Activated naive CD8-positive, alpha-beta T cell treated with anti-CD3 and anti-CD28 coated beads, Interleukin-2, amount 50 U/mL, for 24 hours (primary cell): ENCODE measurements at regions not wholly inside any gene's neighbourhood (a gene's known extent, or its start where the extent isn't known, plus 50 kb on each side); places are given as distances from the start of the nearest gene placed in this dataset.
A peak's percentile ranks its signal among the peaks of the same experiment; 100 is the strongest.
"Not testable (repeated sequence)": the region's sequence is repeated elsewhere in the genome, so short reads cannot be mapped to it uniquely, and the experiment has no call there.

Source experiments
- ATAC-seq: fragments of 150-1000 bp; cut with Tn5 transposase; one replicate; pipeline ENCODE4 v1.10.0; 2021
- DNase-seq: peaks from one replicate; pipeline ENCODE4 v3.0.0; 2021
- H3K27ac Mint-ChIP-seq: one replicate; pipeline ENCODE4 v1.8.0; 2021; ENCODE audit warnings: mild to moderate bottlenecking, mixed read lengths
- H3K27me3 Mint-ChIP-seq: one replicate; pipeline ENCODE4 v1.8.0; 2021; ENCODE audit warnings: mixed read lengths
- H3K36me3 Mint-ChIP-seq: one replicate; pipeline ENCODE4 v1.8.0; 2021; ENCODE audit warnings: low read depth, mixed read lengths
- H3K4me1 Mint-ChIP-seq: one replicate; pipeline ENCODE4 v1.8.0; 2021; ENCODE audit warnings: mixed read lengths
- H3K4me3 Mint-ChIP-seq: one replicate; pipeline ENCODE4 v1.8.0; 2021; ENCODE audit warnings: mild to moderate bottlenecking, moderate library complexity, mixed read lengths
- H3K9me3 Mint-ChIP-seq: one replicate; pipeline ENCODE4 v1.8.0; 2021; ENCODE audit warnings: mixed read lengths

- Mint-ChIP-seq H3K4me3 (no peak overlapping the region), H3K9me3 (no peaks in the 10 kb centered on the region), H3K27ac (no peak overlapping the region), H3K36me3 (no peaks in the 10 kb centered on the region), H3K27me3 (peaks cover 74% of the 10 kb centered on the region), H3K4me1 (peaks cover 19% of the 10 kb centered on the region)
- ATAC-seq (no peak), DNase-seq (no peak)
Measured at GRCh38 chr7:155382802-155383171, 75.1 kb upstream of the EN2 start.

- no peaks in the 10 kb centered on the region for H3K9me3 Mint-ChIP-seq
- DNase-seq (no peak), ATAC-seq (no peak)
- H3K27me3 Mint-ChIP-seq, result peaks cover 69% of the 10 kb centered on the region
- H3K4me1 Mint-ChIP-seq, result peaks cover 16% of the 10 kb centered on the region
- H3K27ac Mint-ChIP-seq, result no peak overlapping the region
- no peak overlapping the region for H3K4me3 Mint-ChIP-seq
- H3K36me3 Mint-ChIP-seq, result no peaks in the 10 kb centered on the region
Measured at GRCh38 chr7:155383756-155384491, 74.0 kb upstream of the EN2 start.

DNA sequence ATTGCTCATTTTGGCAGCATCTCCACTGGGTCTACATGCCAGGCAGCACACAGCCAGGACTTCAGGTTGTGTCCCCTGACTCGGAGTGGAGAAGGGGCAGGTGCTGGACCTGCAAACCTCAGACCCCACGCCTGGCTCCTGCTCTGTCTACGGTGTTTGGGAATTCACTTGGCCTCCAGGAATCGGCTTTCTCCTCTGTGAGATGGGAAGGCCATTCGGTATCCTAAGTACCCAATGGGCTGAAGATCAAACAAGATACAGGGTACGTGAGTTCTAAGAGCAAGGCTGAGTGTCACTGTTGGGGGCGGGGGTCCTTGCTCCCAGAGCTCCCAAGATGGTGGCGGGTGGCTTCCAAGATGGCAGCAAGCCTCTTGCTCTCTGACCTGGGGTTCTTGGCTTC, 73.2 kb upstream of the EN2 start:
- H3K27ac Mint-ChIP-seq, result no peak overlapping the region

GRCh38 chr7:155385182-155385581, 72.7 kb upstream of the EN2 start:
- H3K36me3 Mint-ChIP-seq, ATAC-seq, H3K4me3 Mint-ChIP-seq, DNase-seq, H3K27ac Mint-ChIP-seq, H3K9me3 Mint-ChIP-seq: not testable (repeated sequence)
- H3K27me3 Mint-ChIP-seq, result peaks cover 60% of the 10 kb centered on the region
- peaks cover 14% of the 10 kb centered on the region for H3K4me1 Mint-ChIP-seq

More for the DNA sequence above, 73.2 kb upstream of the EN2 start:
- Mint-ChIP-seq H3K9me3 (no peaks in the 10 kb centered on the region), H3K4me1 (peaks cover 16% of the 10 kb centered on the region), H3K36me3 (no peaks in the 10 kb centered on the region), H3K27me3 (peaks cover 64% of the 10 kb centered on the region), H3K4me3 (no peak overlapping the region)
- no peak for DNase-seq
- ATAC-seq, result no peak

GRCh38 chr7:155386608-155387007, 71.3 kb upstream of the EN2 start:
- H3K9me3 Mint-ChIP-seq, result no peaks in the 10 kb centered on the region
- no peak overlapping the region for H3K27ac Mint-ChIP-seq
- peaks cover 3% of the 10 kb centered on the region for H3K4me1 Mint-ChIP-seq
- no peaks in the 10 kb centered on the region for H3K36me3 Mint-ChIP-seq
- H3K4me3 Mint-ChIP-seq, result no peak overlapping the region
- DNase-seq (no peak), ATAC-seq (no peak)
- H3K27me3 Mint-ChIP-seq, result peaks cover 53% of the 10 kb centered on the region

GRCh38 chr7:155387066-155387620, 70.8 kb upstream of the EN2 start:
- Mint-ChIP-seq H3K9me3 (no peaks in the 10 kb centered on the region), H3K4me1 (no peaks in the 10 kb centered on the region), H3K4me3 (no peak overlapping the region), H3K36me3 (no peaks in the 10 kb centered on the region), H3K27ac (no peak overlapping the region), H3K27me3 (peaks cover 49% of the 10 kb centered on the region)
- DNase-seq (no peak), ATAC-seq (no peak)

GRCh38 chr7:155388561-155388960, 69.4 kb upstream of the EN2 start:
- Mint-ChIP-seq H3K27ac (no peak overlapping the region), H3K27me3 (peaks cover 43% of the 10 kb centered on the region), H3K9me3 (no peaks in the 10 kb centered on the region), H3K4me3 (no peak overlapping the region), H3K4me1 (no peaks in the 10 kb centered on the region), H3K36me3 (no peaks in the 10 kb centered on the region)
- ATAC-seq, result no peak
- no peak for DNase-seq

GRCh38 chr7:155391414-155391813, 66.5 kb upstream of the EN2 start:
- H3K36me3 Mint-ChIP-seq, result no peaks in the 10 kb centered on the region
- H3K9me3 Mint-ChIP-seq, result no peaks in the 10 kb centered on the region
- H3K4me1 Mint-ChIP-seq, result no peaks in the 10 kb centered on the region
- H3K4me3 Mint-ChIP-seq, result no peak overlapping the region
- peaks cover 30% of the 10 kb centered on the region for H3K27me3 Mint-ChIP-seq
- no peak for ATAC-seq
- H3K27ac Mint-ChIP-seq, result no peak overlapping the region
- no peak for DNase-seq

DNA sequence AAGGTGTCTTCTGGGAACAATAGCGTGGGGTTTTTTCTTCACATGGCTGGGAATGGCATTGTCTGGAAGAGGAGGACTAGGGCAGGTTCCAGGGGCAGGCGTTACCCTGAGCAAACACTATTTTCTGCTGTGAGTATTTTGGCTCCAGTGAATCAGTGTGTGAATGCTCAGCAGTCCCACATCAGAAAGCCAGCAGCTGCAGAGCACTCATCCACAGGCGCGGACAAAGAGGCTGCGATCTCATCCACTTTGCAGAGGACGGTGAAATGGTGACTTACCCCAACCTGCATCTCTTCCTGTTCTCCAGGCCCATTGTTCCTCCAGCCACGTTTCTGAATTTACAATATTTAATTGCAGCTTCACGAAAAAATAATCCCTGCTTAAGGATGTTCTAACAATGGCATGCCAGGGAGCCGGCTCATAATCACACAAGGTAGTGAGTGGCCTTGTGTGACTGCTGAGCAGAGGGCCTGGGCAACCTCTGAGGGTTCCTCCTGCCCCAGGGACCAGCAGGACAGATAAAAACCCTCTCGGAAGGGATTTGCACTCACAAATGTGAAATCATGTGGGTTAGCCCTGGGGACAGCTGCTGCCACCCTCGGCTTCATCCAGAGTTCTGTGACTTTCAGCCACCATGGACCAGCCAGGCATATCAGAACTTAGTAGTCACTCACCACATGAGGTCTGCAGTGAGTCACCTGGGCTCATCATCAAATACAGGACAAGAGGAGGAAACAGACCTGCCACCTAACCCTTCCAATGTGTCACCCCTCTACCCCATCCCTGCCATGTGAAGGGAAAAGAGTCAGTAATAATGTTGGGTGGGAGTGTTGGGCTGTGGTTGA, 65.0 kb upstream of the EN2 start:
- DNase-seq (no peak), ATAC-seq (peak; percentile 57)
- Mint-ChIP-seq H3K36me3 (no peaks in the 10 kb centered on the region), H3K4me1 (no peaks in the 10 kb centered on the region), H3K9me3 (no peaks in the 10 kb centered on the region), H3K27ac (no peak overlapping the region), H3K27me3 (peaks cover 23% of the 10 kb centered on the region), H3K4me3 (no peak overlapping the region)

GRCh38 chr7:155394413-155394812, 63.5 kb upstream of the EN2 start:
- Mint-ChIP-seq H3K9me3 (no peaks in the 10 kb centered on the region), H3K27ac (no peak overlapping the region), H3K4me3 (no peak overlapping the region), H3K27me3 (peaks cover 19% of the 10 kb centered on the region), H3K4me1 (no peaks in the 10 kb centered on the region), H3K36me3 (no peaks in the 10 kb centered on the region)
- DNase-seq, result no peak
- ATAC-seq, result no peak

- Mint-ChIP-seq H3K27ac (no peak overlapping the region), H3K9me3 (no peaks in the 10 kb centered on the region), H3K27me3 (peaks cover 19% of the 10 kb centered on the region), H3K4me3 (no peak overlapping the region), H3K36me3 (no peaks in the 10 kb centered on the region), H3K4me1 (no peaks in the 10 kb centered on the region)
- ATAC-seq, result no peak
- DNase-seq, result no peak
Measured at GRCh38 chr7:155395176-155395797, 62.6 kb upstream of the EN2 start.

DNA sequence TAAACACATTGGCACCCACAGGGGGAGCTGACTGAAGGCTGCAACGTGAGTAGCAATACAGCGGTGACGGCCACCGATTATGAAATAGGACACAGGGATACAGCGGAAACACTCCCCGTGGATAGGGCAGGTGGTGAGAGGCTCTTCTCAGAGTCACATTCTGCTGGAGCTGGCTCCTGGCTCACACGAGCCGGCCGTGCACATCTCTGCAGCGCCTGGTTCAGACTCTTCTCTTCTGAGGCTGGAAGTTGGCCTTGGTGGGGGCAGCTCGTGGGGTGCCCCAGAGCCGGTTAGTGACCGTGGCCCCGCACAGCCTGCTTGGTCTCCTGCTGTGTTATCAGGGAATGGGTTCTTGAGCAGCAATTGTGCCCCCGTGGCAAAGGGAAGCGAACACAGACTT, 61.3 kb upstream of the EN2 start:
- H3K36me3 Mint-ChIP-seq, result no peaks in the 10 kb centered on the region
- no peak for DNase-seq
- H3K27ac Mint-ChIP-seq, result no peak overlapping the region
- no peaks in the 10 kb centered on the region for H3K4me1 Mint-ChIP-seq
- no peak for ATAC-seq
- no peaks in the 10 kb centered on the region for H3K9me3 Mint-ChIP-seq
- no peak overlapping the region for H3K4me3 Mint-ChIP-seq
- peaks cover 23% of the 10 kb centered on the region for H3K27me3 Mint-ChIP-seq

DNA sequence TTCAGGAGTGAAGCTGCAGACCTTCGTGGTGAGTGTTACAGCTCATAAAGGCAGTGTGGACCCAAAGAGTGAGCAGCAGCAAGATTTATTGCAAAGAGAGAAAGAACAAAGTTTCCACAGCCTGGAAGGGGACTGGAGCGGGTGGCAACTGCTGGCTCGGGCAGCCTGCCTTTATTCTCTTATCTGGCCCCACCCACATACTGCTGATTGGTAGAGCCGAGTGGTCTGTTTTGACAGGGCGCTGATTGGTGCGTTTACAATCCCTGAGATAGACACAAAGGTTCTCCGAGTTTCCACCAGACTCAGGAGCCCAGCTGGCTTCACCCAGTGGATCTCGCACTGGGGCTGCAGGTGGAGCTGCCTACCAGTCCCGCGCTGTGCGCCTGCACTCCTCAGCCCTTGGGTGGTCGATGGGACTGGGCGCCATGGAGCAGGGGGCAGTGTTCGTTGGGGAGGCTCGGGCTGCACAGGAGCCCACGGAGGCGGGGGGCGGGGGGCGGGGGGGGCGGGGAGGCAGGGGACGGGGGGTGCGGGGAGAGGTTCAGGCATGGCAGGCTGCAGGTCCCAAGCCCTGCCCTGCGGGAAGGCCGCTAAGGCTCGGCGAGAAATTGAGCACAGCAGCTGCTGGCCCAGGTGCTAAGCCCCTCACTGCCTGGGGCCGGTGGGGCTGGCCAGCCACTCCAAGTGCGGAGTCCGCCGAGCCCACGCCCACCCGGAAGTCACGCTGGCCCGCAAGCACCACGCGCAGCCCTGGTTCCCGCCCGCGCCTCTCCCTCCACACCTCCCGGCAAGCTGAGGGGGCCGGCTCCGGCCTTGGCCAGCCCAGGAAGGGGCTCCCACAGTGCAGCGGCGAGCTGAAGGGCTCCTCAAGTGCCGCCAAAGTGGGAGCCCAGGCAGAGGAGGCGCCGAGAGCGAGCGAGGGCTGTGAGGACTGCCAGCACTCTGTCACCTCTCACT, 59.9 kb upstream of the EN2 start:
- not testable (repeated sequence) for H3K36me3 Mint-ChIP-seq, ATAC-seq, H3K4me3 Mint-ChIP-seq, H3K9me3 Mint-ChIP-seq, H3K27ac Mint-ChIP-seq, DNase-seq, H3K4me1 Mint-ChIP-seq
- H3K27me3 Mint-ChIP-seq, result peaks cover 25% of the 10 kb centered on the region

GRCh38 chr7:155398944-155399343, 59.0 kb upstream of the EN2 start:
- ATAC-seq, result peak; percentile 27
- H3K4me1 Mint-ChIP-seq, result no peaks in the 10 kb centered on the region
- no peaks in the 10 kb centered on the region for H3K9me3 Mint-ChIP-seq
- H3K27ac Mint-ChIP-seq, result no peak overlapping the region
- H3K4me3 Mint-ChIP-seq, result no peak overlapping the region
- no peaks in the 10 kb centered on the region for H3K36me3 Mint-ChIP-seq
- H3K27me3 Mint-ChIP-seq, result peaks cover 24% of the 10 kb centered on the region
- DNase-seq, result peak; percentile 34
